Sigmoid colon (tissue), 6 donors: ENCODE measurements at regions not wholly inside any gene's neighbourhood (a gene's known extent, or its start where the extent isn't known, plus 50 kb on each side); places are given as distances from the start of the nearest gene placed in this dataset.

Experiments used
- DNase-seq: peaks from one replicate; pipeline ENCODE4 v3.0.0-alpha.2; 2019
- H3K27ac ChIP-seq, 4 donors: fragments of 200-600 bp; sonication (generic); one replicate each; pipeline ENCODE4 v1.5.1; 2016 to 2019; ENCODE audit warnings: mild to moderate bottlenecking in 1 of 4
- H3K27me3 ChIP-seq, 3 donors: fragments of 200-600 bp; sonication (generic); one replicate each; pipeline ENCODE4 v1.5.1; 2019; ENCODE audit warnings: mild to moderate bottlenecking in 1 of 3
- H3K36me3 ChIP-seq, 4 donors: fragments of 200-600 bp; sonication (generic); one replicate each; pipeline ENCODE4 v1.5.1; 2016 to 2019
- H3K4me1 ChIP-seq, 4 donors: fragments of 200-600 bp; sonication (generic); one replicate each; pipeline ENCODE4 v1.5.1; 2017 to 2019
- H3K4me3 ChIP-seq, 4 donors: fragments of 200-600 bp; sonication (generic); one replicate each; pipeline ENCODE4 v1.5.1; 2017 to 2019; ENCODE audit warnings: mild to moderate bottlenecking in 2 of 4, moderate library complexity in 1 of 4
- H3K9me3 ChIP-seq, 4 donors: fragments of 200-600 bp in 3 of 4; sonication (generic) in 3 of 4; one replicate each; pipeline versions ENCODE4 v1.5.1 to v1.6.1; 2013 to 2019
- CTCF ChIP-seq, 4 experiments: fragments of 450-650 bp in 3 of 4; fragments of 200-600 bp in 1 of 4; IDR thresholded peaks; one replicate each; pipeline ENCODE4 v1.5.1; 2016 to 2019; ENCODE audit warnings: antibody characterized with exemption in 4 of 4, mild to moderate bottlenecking in 3 of 4, moderate library complexity in 2 of 4
- EP300 ChIP-seq, 4 donors: sonication (generic); formaldehyde crosslinking; IDR thresholded peaks; one replicate each; pipeline ENCODE4 v1.6.1; 2017; ENCODE audit warnings: antibody characterized with exemption in 4 of 4
- POLR2A ChIP-seq, 2 donors: fragments of 450-650 bp; IDR thresholded peaks; one replicate each; pipeline ENCODE4 v1.6.1; 2016; ENCODE audit warnings: antibody characterized with exemption in 2 of 2, mild to moderate bottlenecking in 2 of 2, moderate library complexity in 2 of 2
- POLR2AphosphoS5 ChIP-seq, 4 donors: sonication (generic); formaldehyde crosslinking; IDR thresholded peaks; one replicate each; pipeline ENCODE4 v1.6.1; 2017; ENCODE audit warnings: antibody characterized with exemption in 4 of 4
- WGBS, 2 donors: extraction: QIAGEN DNeasy Blood & Tissue Kit; methylation state at CpG; one replicate each; pipeline ENCODE4 v1.1.7; 2013; 5-methylcytosine and 5-hydroxymethylcytosine counted together
- intact Hi-C: fragments of 100-400 bp; cut with DNase I; formaldehyde crosslinking; loops from one replicate; pipeline ENCODE4 v1.15.1; 2023
- donor health status: healthy with polysubstance abuse.
- donor health status: healthy.

GRCh38 chr1:55860798-55861519 lies 645.8 kb upstream of the USP24 start:
- Histone ChIP-seq H3K9me3 (no peaks in the 10 kb centered on the region), H3K36me3 (no peaks in the 10 kb centered on the region), H3K27me3 (no peaks in the 10 kb centered on the region), H3K27ac (no peak overlapping the region), H3K4me3 (no peak overlapping the region), H3K4me1 (no peaks in the 10 kb centered on the region)
- intact Hi-C loops: no loop called here
- WGBS, 2 donors: 68 to 77% methylated on average over 6 of the region's 6 CpGs
- TF ChIP-seq EP300 (IDR thresholded peaks at IDR 0.05) (no peak), POLR2A (IDR thresholded peaks at IDR 0.05) (no peak), POLR2AphosphoS5 (IDR thresholded peaks at IDR 0.05) (no peak)
- DNase-seq: no peak

GRCh38 chr1:55860326-55860725 lies 645.2 kb upstream of the USP24 start:
- DNase-seq: no peak
- Histone ChIP-seq H3K36me3 (no peaks in the 10 kb centered on the region), H3K9me3 (no peaks in the 10 kb centered on the region), H3K27me3 (no peaks in the 10 kb centered on the region), H3K4me3 (no peak overlapping the region), H3K4me1 (peaks cover 0 to 3% (median 0%) of the 10 kb centered on the region in 4 donors), H3K27ac (no peak overlapping the region)
- WGBS, 2 donors: 67 to 69% methylated on average over 1 of the region's 1 CpG
- intact Hi-C loops: no loop called here
- TF ChIP-seq CTCF (IDR thresholded peaks at IDR 0.05) (no peak), POLR2A (IDR thresholded peaks at IDR 0.05) (no peak), POLR2AphosphoS5 (IDR thresholded peaks at IDR 0.05) (no peak), EP300 (IDR thresholded peaks at IDR 0.05) (no peak)

GRCh38 chr1:55854911-55855310 lies 639.7 kb upstream of the USP24 start:
- Histone ChIP-seq H3K36me3 (no peaks in the 10 kb centered on the region), H3K4me1 (peaks cover 0 to 13% (median 5%) of the 10 kb centered on the region in 4 donors), H3K9me3 (no peaks in the 10 kb centered on the region), H3K27me3 (no peaks in the 10 kb centered on the region), H3K27ac (no peak overlapping the region), H3K4me3 (no peak overlapping the region)
- 44 to 97% methylated on average over 2 of the region's 2 CpGs for WGBS, 2 donors
- TF ChIP-seq EP300 (IDR thresholded peaks at IDR 0.05) (no peak), POLR2A (IDR thresholded peaks at IDR 0.05) (no peak), POLR2AphosphoS5 (IDR thresholded peaks at IDR 0.05) (no peak), CTCF (IDR thresholded peaks at IDR 0.05) (no peak)
- DNase-seq: no peak
- intact Hi-C loops: no loop called here

- no peak for DNase-seq
- Histone ChIP-seq H3K4me3 (no peak overlapping the region), H3K9me3 (no peaks in the 10 kb centered on the region), H3K27me3 (no peaks in the 10 kb centered on the region), H3K27ac (no peak overlapping the region), H3K36me3 (no peaks in the 10 kb centered on the region), H3K4me1 (no peaks in the 10 kb centered on the region)
- intact Hi-C loops: no loop called here
- 65 to 66% methylated on average over 1 of the region's 1 CpG for WGBS, 2 donors
- TF ChIP-seq POLR2AphosphoS5 (IDR thresholded peaks at IDR 0.05): no peak
- no peak for TF ChIP-seq EP300 (IDR thresholded peaks at IDR 0.05)
- TF ChIP-seq CTCF (IDR thresholded peaks at IDR 0.05): no peak
- no peak for TF ChIP-seq POLR2A (IDR thresholded peaks at IDR 0.05)
These were observed 633.7 kb upstream of the USP24 start for GRCh38 chr1:55848906-55849305.

- H3K27me3 ChIP-seq: no peaks in the 10 kb centered on the region
- WGBS, 2 donors: 77 to 79% methylated on average over 2 of the region's 2 CpGs
- H3K4me3 ChIP-seq: no peak overlapping the region
- no peak for DNase-seq
- no peak for TF ChIP-seq POLR2A (IDR thresholded peaks at IDR 0.05)
- TF ChIP-seq POLR2AphosphoS5 (IDR thresholded peaks at IDR 0.05): no peak
- TF ChIP-seq CTCF (IDR thresholded peaks at IDR 0.05): no peak
- no peak for TF ChIP-seq EP300 (IDR thresholded peaks at IDR 0.05)
- no peaks in the 10 kb centered on the region for H3K4me1 ChIP-seq
- no peak overlapping the region for H3K27ac ChIP-seq
- H3K36me3 ChIP-seq: no peaks in the 10 kb centered on the region
- intact Hi-C loops: no loop called here
- H3K9me3 ChIP-seq: no peaks in the 10 kb centered on the region
These were observed 630.9 kb upstream of the USP24 start for GRCh38 chr1:55846051-55846450.
